ENCODE measurements at regions not wholly inside any gene's neighbourhood (a gene's known extent, or its start where the extent isn't known, plus 50 kb on each side); places are given as distances from the start of the nearest gene placed in this dataset.

DNA sequence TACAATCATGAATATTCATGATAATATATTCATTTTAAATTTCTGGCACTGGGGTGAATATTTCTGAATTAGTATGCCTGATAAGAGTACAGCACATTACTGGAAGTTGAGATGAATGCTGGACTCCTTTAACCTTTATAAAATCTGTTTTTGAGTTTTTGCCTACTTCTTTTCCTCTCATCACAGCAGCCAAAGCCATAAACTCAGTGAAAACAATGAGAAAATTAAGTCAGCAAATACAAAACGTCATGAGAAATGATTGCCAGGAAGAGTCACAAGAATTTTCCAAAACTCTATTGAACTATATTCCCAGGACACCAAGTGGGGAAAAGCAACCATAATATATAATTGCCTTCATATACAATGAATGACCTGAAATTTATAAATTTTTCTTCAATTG lies 837.6 kb downstream of the TBC1D32 start:
- TF ChIP-seq, protein P1, sequence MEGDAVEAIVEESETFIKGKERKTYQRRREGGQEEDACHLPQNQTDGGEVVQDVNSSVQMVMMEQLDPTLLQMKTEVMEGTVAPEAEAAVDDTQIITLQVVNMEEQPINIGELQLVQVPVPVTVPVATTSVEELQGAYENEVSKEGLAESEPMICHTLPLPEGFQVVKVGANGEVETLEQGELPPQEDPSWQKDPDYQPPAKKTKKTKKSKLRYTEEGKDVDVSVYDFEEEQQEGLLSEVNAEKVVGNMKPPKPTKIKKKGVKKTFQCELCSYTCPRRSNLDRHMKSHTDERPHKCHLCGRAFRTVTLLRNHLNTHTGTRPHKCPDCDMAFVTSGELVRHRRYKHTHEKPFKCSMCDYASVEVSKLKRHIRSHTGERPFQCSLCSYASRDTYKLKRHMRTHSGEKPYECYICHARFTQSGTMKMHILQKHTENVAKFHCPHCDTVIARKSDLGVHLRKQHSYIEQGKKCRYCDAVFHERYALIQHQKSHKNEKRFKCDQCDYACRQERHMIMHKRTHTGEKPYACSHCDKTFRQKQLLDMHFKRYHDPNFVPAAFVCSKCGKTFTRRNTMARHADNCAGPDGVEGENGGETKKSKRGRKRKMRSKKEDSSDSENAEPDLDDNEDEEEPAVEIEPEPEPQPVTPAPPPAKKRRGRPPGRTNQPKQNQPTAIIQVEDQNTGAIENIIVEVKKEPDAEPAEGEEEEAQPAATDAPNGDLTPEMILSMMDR (IDR thresholded peaks at IDR 0.05): no peak
- no peak for TF ChIP-seq POLR2A (IDR thresholded peaks at IDR 0.05)

All from Peyer's patch (tissue), 4 donors.